Mucosa of descending colon (tissue), 3 donors: ENCODE measurements at regions not wholly inside any gene's neighbourhood (a gene's known extent, or its start where the extent isn't known, plus 50 kb on each side); places are given as distances from the start of the nearest gene placed in this dataset.

ENCODE experiments used
- ATAC-seq: fragments of 200-7000 bp; cut with Tn5 transposase; one replicate; pipeline ENCODE4 v1.9.1; 2020; ENCODE audit warnings: mild to moderate bottlenecking, moderate library complexity
- DNase-seq, 3 donors: peaks; one replicate each; pipeline ENCODE4 v3.0.0-alpha.2; 2020
- H3K36me3 ChIP-seq: fragments of 200-600 bp; one replicate; pipeline ENCODE4 v1.8.0; 2021; ENCODE audit warnings: low read depth, mild to moderate bottlenecking
- H3K4me1 ChIP-seq: fragments of 200-600 bp; one replicate; pipeline ENCODE4 v1.8.0; 2021; ENCODE audit warnings: low read depth, mild to moderate bottlenecking
- H3K4me3 ChIP-seq: fragments of 200-600 bp; one replicate; pipeline ENCODE4 v1.8.0; 2021; ENCODE audit warnings: mild to moderate bottlenecking
- H3K9me3 ChIP-seq: fragments of 200-600 bp; one replicate; pipeline ENCODE4 v1.8.0; 2021; ENCODE audit warnings: mild to moderate bottlenecking
- CTCF ChIP-seq: fragments of 200-600 bp; IDR thresholded peaks from one replicate; pipeline ENCODE4 v1.8.0; 2022; ENCODE audit warnings: antibody characterized with exemption, mild to moderate bottlenecking
- intact Hi-C, 2 donors: fragments of 100-400 bp; cut with DNase I in 1 of 2; cut with micrococcal nuclease in 1 of 2; formaldehyde crosslinking; loops; one replicate each; pipeline versions ENCODE4 v1.11.0 to v1.11.1; 2022; cut with DNase I, micrococcal nuclease
- donor health status: DM: no; HTN: no; CAD: no; lungs with moderate emphysema.
- donor health status: DM: no; HTN: no; CAD: no.
- donor health status: DM: no; HTN: yes; CAD: no.

GRCh38 chr22:48099671-48100070 is 1337.2 kb downstream of the TBC1D22A start:
- Histone ChIP-seq H3K9me3 (no peaks in the 10 kb centered on the region), H3K4me1 (no peaks in the 10 kb centered on the region), H3K4me3 (no peak overlapping the region), H3K36me3 (no peaks in the 10 kb centered on the region)
- intact Hi-C loops = no loop called here
- no peak for ATAC-seq
- DNase-seq = no peak
- no peak for TF ChIP-seq CTCF

- Histone ChIP-seq H3K9me3 (no peaks in the 10 kb centered on the region), H3K4me1 (no peaks in the 10 kb centered on the region), H3K4me3 (no peak overlapping the region), H3K36me3 (no peaks in the 10 kb centered on the region)
- DNase-seq (no peak), ATAC-seq (no peak)
- intact Hi-C loops = no loop called here
- TF ChIP-seq CTCF = no peak
Measured at GRCh38 chr22:48099251-48099650, 1336.8 kb downstream of the TBC1D22A start.

GRCh38 chr22:48098921-48099245 is 1336.4 kb downstream of the TBC1D22A start:
- ATAC-seq (no peak), DNase-seq (no peak)
- Histone ChIP-seq H3K4me1 (no peaks in the 10 kb centered on the region), H3K4me3 (no peak overlapping the region), H3K36me3 (no peaks in the 10 kb centered on the region), H3K9me3 (no peaks in the 10 kb centered on the region)
- no peak for TF ChIP-seq CTCF
- intact Hi-C loops = no loop called here

- ATAC-seq (peak; percentile 77), DNase-seq (peak in 1 of 3 donors; percentile 13)
- Histone ChIP-seq H3K4me1 (no peaks in the 10 kb centered on the region), H3K4me3 (no peak overlapping the region), H3K36me3 (no peaks in the 10 kb centered on the region), H3K9me3 (no peaks in the 10 kb centered on the region)
- no peak for TF ChIP-seq CTCF
- intact Hi-C loops = no loop called here
Measured at GRCh38 chr22:48098243-48098920, 1335.9 kb downstream of the TBC1D22A start.

GRCh38 chr22:48097723-48098122 is 1335.3 kb downstream of the TBC1D22A start:
- H3K4me1 ChIP-seq = no peaks in the 10 kb centered on the region
- no peak for DNase-seq
- TF ChIP-seq CTCF = no peak
- no peak overlapping the region for H3K4me3 ChIP-seq
- intact Hi-C loops = no loop called here
- ATAC-seq = no peak
- no peaks in the 10 kb centered on the region for H3K9me3 ChIP-seq
- H3K36me3 ChIP-seq = no peaks in the 10 kb centered on the region
